GM18499 (cell line): ENCODE measurements at regions not wholly inside any gene's neighbourhood (a gene's known extent, or its start where the extent isn't known, plus 50 kb on each side); places are given as distances from the start of the nearest gene placed in this dataset.

Source experiments
- ATAC-seq: cut with Tn5 transposase; IDR thresholded peaks from one replicate; pipeline ENCODE4 v1.9.1; 2021; ENCODE audit warnings: moderate number of reproducible peaks; ENCODE audit not compliant: insufficient read depth, unreplicated experiment

DNA sequence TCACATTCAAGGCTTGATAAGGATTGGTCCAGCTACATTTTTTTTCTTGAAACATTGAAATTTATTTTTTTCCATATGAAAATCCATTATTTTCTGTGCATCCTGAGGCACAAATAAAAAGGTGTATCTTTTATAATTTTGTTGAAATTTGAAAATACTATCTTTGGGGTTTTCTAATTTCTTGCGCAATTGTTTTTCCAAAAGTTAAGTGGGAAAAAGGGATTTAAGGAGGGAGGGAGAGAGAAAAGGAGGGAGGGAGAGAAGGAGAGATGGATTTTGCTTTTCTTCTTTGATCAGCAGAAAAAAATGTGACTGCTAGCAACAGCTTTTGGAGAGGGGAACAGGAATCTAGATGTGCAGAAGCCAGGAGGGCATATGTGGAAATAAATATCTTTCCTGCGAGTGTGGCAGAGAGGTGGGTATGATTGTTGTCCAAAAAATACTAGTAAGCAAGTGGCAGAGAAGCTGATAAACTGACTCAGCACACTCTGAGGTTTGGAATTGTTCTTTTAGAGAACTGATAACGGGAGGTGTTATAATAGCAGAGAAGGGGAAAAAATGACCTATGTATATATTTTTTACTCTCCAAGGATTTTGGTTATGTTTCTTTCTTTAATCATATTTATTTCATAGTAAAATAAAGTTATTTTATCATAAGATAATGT is 61.2 kb upstream of the EDNRB start:
- no peak for ATAC-seq

DNA sequence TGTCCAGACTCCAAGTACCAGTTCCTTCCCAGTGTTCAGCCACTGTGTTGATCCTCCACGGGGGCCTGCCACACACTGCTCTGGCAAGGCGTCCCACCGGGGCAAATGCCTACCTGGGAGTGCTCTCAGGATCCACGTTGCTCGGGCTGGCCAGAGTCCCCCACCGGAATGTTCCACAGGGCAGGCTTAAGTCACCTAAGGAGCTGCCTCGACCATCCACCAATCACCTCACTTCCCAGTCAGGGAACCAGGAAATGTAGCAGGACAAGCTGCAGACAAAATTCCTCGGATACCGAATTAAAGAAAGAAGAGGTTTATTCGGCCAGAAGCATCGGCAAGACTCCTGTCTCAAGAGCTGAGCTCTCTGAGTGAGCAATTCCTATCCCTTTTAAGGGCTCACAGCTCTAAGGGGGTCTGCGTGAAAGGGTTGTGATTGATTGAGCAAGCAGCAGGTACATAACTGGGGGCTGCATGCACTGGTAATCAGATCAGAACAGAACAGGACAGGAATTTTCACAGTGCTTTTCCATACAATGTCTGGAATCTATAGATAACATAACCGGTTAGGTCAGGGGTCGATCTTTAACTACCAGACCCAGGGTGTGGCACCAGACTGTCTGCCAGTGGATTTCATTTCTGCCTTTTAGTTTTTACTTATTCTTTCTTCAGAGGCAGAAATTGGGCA is 56.9 kb upstream of the EDNRB start:
- ATAC-seq, result no peak

DNA sequence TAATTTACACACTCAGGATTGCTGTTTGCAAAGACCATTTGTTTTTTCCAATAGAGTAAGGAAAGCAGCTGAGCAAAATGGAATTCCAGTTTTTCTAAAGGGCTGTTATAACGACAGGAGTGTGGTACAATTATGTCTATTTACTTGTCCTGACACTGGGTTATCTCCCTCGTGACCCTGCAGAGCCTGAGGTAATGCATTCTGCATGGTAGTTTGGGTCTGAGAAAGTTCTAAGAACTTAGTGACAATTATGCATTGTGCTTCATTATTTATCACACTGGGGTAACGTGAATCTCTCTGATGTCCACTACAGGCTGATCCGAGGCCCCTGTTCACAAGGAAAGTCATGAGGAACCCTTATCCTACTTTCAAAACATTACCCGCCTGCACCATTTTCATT is 50.7 kb upstream of the EDNRB start:
- no peak for ATAC-seq
